Caco-2 (cell line): ENCODE measurements at regions not wholly inside any gene's neighbourhood (a gene's known extent, or its start where the extent isn't known, plus 50 kb on each side); places are given as distances from the start of the nearest gene placed in this dataset.

ENCODE experiments used
- BruUV-seq: library from RNA; stranded (reverse); fragments of 400-500 nt; replicated peaks from 2 replicates; lab custom pipeline; 2021; lab: Mats Ljungman, UMichigan
- CTCF ChIA-PET: fragments of 300-600 bp; sonication (Branson Sonifier 250); formaldehyde crosslinking; loops from one replicate; lab custom pipeline; 2022; ENCODE audit warnings: antibody characterized with exemption; lab: Charles Lee
- POLR2A ChIA-PET: fragments of 300-600 bp; sonication (Branson Sonifier 250); formaldehyde crosslinking; loops from one replicate; lab custom pipeline; 2022; ENCODE audit warnings: antibody characterized with exemption; lab: Charles Lee
- DNase-seq, 2 experiments: peaks; one replicate each; pipeline versions ENCODE4 v3.0.0 to v3.0.0-alpha.2; 2020 to 2022
- H3K27me3 ChIP-seq: replicated peaks from 2 replicates; pipeline ENCODE4 v1.6.0; 2011; ENCODE audit warnings: low read length; ENCODE audit not compliant: control insufficient read depth, insufficient read depth
- H3K36me3 ChIP-seq: 2 replicates; pipeline ENCODE4 v1.5.1; 2011; ENCODE audit warnings: low read length; ENCODE audit not compliant: control insufficient read depth, insufficient read depth
- H3K4me1 ChIP-seq: fragments of 250-450 bp; sonication (Bioruptor Pico); 2 replicates; pipeline ENCODE4 v1.5.1; 2020; ENCODE audit warnings: mild to moderate bottlenecking
- H3K4me3 ChIP-seq: 2 replicates; pipeline ENCODE4 v1.5.1; 2011; ENCODE audit warnings: low read depth, mild to moderate bottlenecking, control low read depth, low read length
- H3K9me3 ChIP-seq: fragments of 250-450 bp; sonication (Bioruptor Pico); 2 replicates; pipeline ENCODE4 v1.5.1; 2020; ENCODE audit warnings: mild to moderate bottlenecking, moderate library complexity
- H3K27ac Mint-ChIP-seq: one replicate; pipeline ENCODE4 v1.8.0; 2022; ENCODE audit warnings: mixed read lengths; ENCODE audit not compliant: unreplicated experiment
- H3K27me3 Mint-ChIP-seq: one replicate; pipeline ENCODE4 v1.8.0; 2022; ENCODE audit warnings: mixed read lengths; ENCODE audit not compliant: insufficient read depth, unreplicated experiment
- H3K36me3 Mint-ChIP-seq: one replicate; pipeline ENCODE4 v1.8.0; 2022; ENCODE audit warnings: mild to moderate bottlenecking, mixed read lengths; ENCODE audit not compliant: insufficient read depth, unreplicated experiment
- H3K4me1 Mint-ChIP-seq: one replicate; pipeline ENCODE4 v1.8.0; 2022; ENCODE audit warnings: low read depth, mixed read lengths; ENCODE audit not compliant: unreplicated experiment
- H3K4me3 Mint-ChIP-seq: one replicate; pipeline ENCODE4 v1.8.0; 2022; ENCODE audit warnings: mild to moderate bottlenecking, moderate library complexity, mixed read lengths; ENCODE audit not compliant: unreplicated experiment
- H3K9me3 Mint-ChIP-seq: one replicate; pipeline ENCODE4 v1.8.0; 2022; ENCODE audit warnings: mixed read lengths; ENCODE audit not compliant: unreplicated experiment
- intact Hi-C: fragments of 100-400 bp; cut with micrococcal nuclease; formaldehyde crosslinking; loops from one replicate; pipeline ENCODE4 v1.10.0; 2022; ENCODE audit not compliant: unreplicated experiment
- TF ChIP-seq, protein P1 (sequence below), 2 experiments: fragments of 200-600 bp in 1 of 2; IDR thresholded peaks; 1 replicate in 1 of 2; 2 replicates in 1 of 2; pipeline versions ENCODE4 v1.5.1 to v1.8.0; 2011 to 2022; ENCODE audit warnings: antibody characterized with exemption in 1 of 2, control low read depth in 1 of 2, inconsistent platforms in 1 of 2, low read depth in 1 of 2, low read length in 1 of 2, mild to moderate bottlenecking in 1 of 2, moderate library complexity in 1 of 2; ENCODE audit not compliant: insufficient read depth in 1 of 2, severe bottlenecking in 1 of 2, unreplicated experiment in 1 of 2

DNA sequence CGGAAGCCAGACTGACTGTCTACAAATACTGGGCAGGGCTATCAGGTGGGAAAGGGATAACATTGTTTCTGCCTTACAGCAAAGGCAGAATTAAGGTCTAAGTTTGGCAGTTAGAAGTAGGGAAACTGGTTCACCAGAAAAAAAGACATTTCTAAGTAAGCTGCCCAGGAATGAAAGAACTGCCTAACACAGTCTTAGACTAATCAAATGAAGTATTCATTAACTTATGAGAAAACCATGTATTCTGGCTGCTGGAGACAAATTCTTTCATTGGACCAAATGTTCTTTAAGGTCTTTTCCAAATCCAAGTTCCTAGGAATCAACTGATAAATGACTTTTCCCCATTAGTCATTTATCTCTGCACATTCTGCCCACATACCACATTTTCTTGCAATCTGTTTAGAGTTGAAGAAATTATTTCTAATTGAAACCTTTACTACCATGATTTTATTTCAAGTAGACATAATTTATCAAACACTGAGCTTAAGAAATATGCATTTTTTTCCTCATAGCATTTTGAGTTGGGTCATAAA is 120.3 kb upstream of the OGFRL1 start:
- H3K4me3 ChIP-seq = no peak overlapping the region
- peaks cover 9% of the 10 kb centered on the region for H3K9me3 Mint-ChIP-seq
- H3K27me3 ChIP-seq = no peaks in the 10 kb centered on the region; the same call in 1 of the 2 replicates
- H3K4me1 ChIP-seq = no peaks in the 10 kb centered on the region
- no peak overlapping the region for H3K4me3 Mint-ChIP-seq
- no TSS peak for BruUV-seq
- H3K36me3 ChIP-seq = no peaks in the 10 kb centered on the region
- H3K4me1 Mint-ChIP-seq = peaks cover 7% of the 10 kb centered on the region
- ChIA-PET POLR2A (no interaction called here), CTCF (no interaction called here)
- H3K27me3 Mint-ChIP-seq = peaks cover 8% of the 10 kb centered on the region
- DNase-seq = no peak
- no peaks in the 10 kb centered on the region for H3K9me3 ChIP-seq
- TF ChIP-seq, protein P1, sequence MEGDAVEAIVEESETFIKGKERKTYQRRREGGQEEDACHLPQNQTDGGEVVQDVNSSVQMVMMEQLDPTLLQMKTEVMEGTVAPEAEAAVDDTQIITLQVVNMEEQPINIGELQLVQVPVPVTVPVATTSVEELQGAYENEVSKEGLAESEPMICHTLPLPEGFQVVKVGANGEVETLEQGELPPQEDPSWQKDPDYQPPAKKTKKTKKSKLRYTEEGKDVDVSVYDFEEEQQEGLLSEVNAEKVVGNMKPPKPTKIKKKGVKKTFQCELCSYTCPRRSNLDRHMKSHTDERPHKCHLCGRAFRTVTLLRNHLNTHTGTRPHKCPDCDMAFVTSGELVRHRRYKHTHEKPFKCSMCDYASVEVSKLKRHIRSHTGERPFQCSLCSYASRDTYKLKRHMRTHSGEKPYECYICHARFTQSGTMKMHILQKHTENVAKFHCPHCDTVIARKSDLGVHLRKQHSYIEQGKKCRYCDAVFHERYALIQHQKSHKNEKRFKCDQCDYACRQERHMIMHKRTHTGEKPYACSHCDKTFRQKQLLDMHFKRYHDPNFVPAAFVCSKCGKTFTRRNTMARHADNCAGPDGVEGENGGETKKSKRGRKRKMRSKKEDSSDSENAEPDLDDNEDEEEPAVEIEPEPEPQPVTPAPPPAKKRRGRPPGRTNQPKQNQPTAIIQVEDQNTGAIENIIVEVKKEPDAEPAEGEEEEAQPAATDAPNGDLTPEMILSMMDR (IDR thresholded peaks at IDR 0.05; ENCODE audit: insufficient read depth in 1 of 2, low read depth in 1 of 2, low read length in 1 of 2, severe bottlenecking in 1 of 2, unreplicated experiment in 1 of 2) = no peak
- no peak overlapping the region for H3K27ac Mint-ChIP-seq
- intact Hi-C loops = no loop called here
- H3K36me3 Mint-ChIP-seq = no peaks in the 10 kb centered on the region

DNA sequence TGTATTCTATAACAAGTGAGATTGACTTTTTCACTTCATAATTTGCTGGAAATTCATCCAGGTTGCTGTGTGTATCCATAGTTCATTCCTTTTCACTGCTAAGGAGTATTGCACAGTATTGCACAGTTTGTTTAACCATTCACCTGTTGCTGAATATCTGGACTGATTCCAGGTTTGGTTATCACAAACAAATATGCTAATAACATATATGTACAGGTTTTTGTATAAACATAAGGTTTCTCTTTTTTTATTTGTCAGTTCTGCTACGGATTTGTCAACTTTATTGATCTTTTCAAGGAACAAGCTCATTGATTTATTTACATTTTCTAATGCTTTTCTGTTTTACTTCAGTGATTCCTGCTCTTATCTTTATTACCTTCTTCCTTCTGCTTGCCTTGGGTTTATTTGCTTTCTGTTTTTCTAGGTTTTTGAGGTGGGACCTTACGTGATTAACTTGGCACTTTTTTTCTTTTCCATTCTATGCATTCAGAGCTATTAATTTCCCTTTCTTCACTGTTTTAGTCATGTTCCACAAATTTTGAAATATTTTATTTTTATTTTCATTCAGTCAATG is 117.0 kb upstream of the OGFRL1 start:
- no peak for DNase-seq
- Mint-ChIP-seq H3K4me1 (peaks cover 7% of the 10 kb centered on the region), H3K27me3 (peaks cover 5% of the 10 kb centered on the region), H3K9me3 (peaks cover 9% of the 10 kb centered on the region), H3K27ac (no peak overlapping the region), H3K36me3 (no peaks in the 10 kb centered on the region), H3K4me3 (no peak overlapping the region)
- Histone ChIP-seq H3K4me3 (no peak overlapping the region), H3K36me3 (no peaks in the 10 kb centered on the region), H3K27me3 (no peaks in the 10 kb centered on the region), H3K9me3 (no peaks in the 10 kb centered on the region), H3K4me1 (no peaks in the 10 kb centered on the region)
- CTCF ChIA-PET = no interaction called here
- no TSS peak for BruUV-seq
- POLR2A ChIA-PET = no interaction called here
- TF ChIP-seq, protein P1 (IDR thresholded peaks at IDR 0.05; ENCODE audit: insufficient read depth in 1 of 2, low read depth in 1 of 2, low read length in 1 of 2, severe bottlenecking in 1 of 2, unreplicated experiment in 1 of 2) = no peak
- intact Hi-C loops = no loop called here

DNA sequence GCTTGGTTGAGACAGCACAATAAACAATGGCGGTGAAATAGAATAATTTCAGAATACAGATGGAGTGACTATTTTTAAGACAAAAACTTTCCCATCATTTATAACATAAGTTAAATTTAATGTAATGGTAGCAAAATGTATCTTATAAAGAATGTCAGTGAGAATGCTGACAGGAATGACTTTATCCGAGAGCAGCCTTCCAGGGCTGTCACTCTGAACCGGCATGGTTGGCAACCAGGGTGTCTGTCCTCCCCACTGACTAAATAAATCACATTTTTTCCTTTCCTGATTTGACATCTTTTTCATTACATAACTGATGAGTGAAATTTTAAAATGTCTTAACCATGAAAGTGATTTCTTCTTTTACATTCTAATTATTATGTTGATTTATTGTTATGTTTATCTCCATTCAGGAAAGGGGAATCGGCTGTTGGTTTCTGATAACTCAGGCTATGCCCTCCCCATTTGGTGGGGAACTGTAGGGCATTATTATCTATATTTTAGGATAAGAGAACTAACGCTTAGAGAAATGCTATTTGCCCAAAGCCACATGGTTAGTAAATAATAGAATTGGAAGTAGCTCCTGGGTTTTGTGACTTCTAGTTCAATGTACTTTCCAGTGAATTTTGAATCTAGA is 109.2 kb upstream of the OGFRL1 start:
- Mint-ChIP-seq H3K4me1 (peaks cover 15% of the 10 kb centered on the region), H3K36me3 (peaks cover 5% of the 10 kb centered on the region), H3K4me3 (no peak overlapping the region), H3K9me3 (peaks cover 13% of the 10 kb centered on the region), H3K27ac (no peak overlapping the region), H3K27me3 (no peaks in the 10 kb centered on the region)
- Histone ChIP-seq H3K4me1 (peaks cover 15% of the 10 kb centered on the region), H3K4me3 (no peak overlapping the region), H3K27me3 (no peaks in the 10 kb centered on the region), H3K36me3 (no peaks in the 10 kb centered on the region), H3K9me3 (no peaks in the 10 kb centered on the region)
- intact Hi-C loops = no loop called here
- POLR2A ChIA-PET = no interaction called here
- CTCF ChIA-PET = no interaction called here
- DNase-seq = no peak
- no TSS peak for BruUV-seq
- TF ChIP-seq, protein P1 (IDR thresholded peaks at IDR 0.05; ENCODE audit: insufficient read depth in 1 of 2, low read depth in 1 of 2, low read length in 1 of 2, severe bottlenecking in 1 of 2, unreplicated experiment in 1 of 2) = no peak
